ENCODE measurements at regions not wholly inside any gene's neighbourhood (a gene's known extent, or its start where the extent isn't known, plus 50 kb on each side); places are given as distances from the start of the nearest gene placed in this dataset.

DNA sequence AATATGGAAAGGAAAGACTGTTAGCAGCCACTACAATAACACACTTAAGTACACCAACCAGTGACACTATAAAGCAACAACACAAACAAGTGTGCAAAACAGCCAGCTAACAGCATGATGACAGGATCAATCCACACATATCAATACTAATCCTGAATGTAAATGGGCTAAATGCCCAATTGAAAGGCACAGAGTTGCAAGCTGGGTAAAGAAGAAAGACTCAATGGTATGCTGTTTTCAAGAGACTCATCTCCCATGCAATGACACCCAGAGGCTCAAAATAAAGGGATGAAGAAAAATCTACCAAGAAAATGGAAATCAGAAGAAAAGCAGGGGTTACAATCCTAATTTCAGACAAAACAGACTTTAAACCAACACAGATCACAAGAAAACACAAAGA is 94.2 kb upstream of the ENPEP start:
- H3K4me3 ChIP-seq (ENCODE audit: low read depth, low read length): no peak overlapping the region
- no peak for DNase-seq (ENCODE audit: low read depth)
- TF ChIP-seq, protein P1, sequence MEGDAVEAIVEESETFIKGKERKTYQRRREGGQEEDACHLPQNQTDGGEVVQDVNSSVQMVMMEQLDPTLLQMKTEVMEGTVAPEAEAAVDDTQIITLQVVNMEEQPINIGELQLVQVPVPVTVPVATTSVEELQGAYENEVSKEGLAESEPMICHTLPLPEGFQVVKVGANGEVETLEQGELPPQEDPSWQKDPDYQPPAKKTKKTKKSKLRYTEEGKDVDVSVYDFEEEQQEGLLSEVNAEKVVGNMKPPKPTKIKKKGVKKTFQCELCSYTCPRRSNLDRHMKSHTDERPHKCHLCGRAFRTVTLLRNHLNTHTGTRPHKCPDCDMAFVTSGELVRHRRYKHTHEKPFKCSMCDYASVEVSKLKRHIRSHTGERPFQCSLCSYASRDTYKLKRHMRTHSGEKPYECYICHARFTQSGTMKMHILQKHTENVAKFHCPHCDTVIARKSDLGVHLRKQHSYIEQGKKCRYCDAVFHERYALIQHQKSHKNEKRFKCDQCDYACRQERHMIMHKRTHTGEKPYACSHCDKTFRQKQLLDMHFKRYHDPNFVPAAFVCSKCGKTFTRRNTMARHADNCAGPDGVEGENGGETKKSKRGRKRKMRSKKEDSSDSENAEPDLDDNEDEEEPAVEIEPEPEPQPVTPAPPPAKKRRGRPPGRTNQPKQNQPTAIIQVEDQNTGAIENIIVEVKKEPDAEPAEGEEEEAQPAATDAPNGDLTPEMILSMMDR (IDR thresholded peaks at IDR 0.05; ENCODE audit: insufficient read depth, low read depth, low read length): no peak

DNA sequence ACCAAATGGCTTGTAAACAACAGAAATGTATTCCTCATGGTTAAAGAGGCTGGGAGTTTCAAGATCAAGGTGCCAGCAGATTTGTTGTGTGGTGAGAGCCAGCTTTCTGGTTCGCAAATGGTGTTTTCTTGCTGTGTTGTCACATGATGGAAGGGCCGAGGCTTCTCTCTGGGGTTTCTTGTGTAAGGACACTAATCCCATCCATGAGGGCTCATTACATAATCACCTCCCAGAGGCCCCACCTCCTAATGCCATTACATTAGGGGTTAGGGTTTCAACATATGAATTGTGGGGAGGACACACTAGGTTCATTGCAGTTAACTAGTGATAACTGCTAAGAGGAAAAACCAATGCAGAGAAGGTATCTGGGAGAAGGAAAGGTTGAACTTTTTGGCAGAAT is 103.5 kb upstream of the ENPEP start:
- no peak overlapping the region for H3K4me3 ChIP-seq (ENCODE audit: low read depth, low read length)
- TF ChIP-seq, protein P1 (IDR thresholded peaks at IDR 0.05; ENCODE audit: insufficient read depth, low read depth, low read length): no peak

DNA sequence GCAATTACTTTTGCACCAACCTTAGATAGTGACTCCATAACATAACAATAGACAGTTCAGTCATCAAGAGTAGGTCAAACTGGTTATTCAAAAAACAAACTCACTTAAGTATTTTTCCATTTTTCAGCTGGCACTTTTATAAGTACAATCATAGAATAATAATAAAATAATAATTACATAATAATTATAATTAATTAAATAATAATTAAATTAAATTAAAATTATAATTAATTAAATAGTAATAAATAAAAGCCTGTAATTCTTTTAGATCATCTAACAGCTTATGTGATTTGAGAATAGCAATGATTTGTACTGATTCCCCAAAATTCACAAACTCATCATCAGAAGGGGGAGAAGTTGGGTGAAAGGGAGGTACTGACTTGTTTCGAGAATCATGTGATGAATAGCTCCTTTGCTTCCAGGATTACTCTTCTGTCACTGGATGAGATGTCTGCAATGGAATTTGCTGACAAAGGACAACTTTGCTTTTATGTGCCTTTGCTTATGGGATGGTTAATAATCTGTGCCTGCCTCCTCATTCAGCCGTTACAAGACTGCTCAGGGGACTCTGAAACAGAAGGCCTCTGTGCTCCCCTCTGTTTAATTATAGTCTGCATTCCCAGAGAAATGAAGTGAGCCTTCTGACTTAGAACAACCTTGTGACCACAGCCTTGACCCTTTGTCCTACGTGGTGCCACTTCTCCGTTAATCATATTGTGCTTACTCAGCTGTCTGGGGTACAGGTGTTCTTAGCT is 104.8 kb upstream of the ENPEP start:
- DNase-seq (ENCODE audit: low read depth): no peak
- no peak overlapping the region for H3K4me3 ChIP-seq (ENCODE audit: low read depth, low read length)

More for the DNA sequence above, 103.5 kb upstream of the ENPEP start:
- DNase-seq (ENCODE audit: low read depth): no peak

DNA sequence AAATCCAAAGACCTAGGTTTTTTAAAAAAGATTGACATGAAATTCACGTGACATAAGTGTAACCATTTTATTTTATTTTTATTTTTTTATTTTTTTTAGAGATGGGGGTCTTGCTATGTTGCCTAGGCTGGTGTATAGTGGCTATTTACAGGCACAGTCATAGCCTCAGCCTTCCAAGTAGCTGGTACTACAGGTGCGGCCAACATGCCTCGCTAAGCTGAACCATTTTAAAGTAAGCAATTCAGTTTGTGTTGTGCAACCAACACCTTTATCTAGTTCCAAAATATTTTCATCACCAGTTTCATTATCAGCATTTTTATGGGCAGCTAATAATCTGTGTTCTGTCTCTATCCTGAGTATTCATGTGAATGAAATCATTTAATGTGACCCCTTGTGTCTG is 107.5 kb upstream of the ENPEP start:
- H3K4me3 ChIP-seq (ENCODE audit: low read depth, low read length): no peak overlapping the region

More for the DNA sequence above, 104.8 kb upstream of the ENPEP start:
- TF ChIP-seq, protein P1 (IDR thresholded peaks at IDR 0.05; ENCODE audit: insufficient read depth, low read depth, low read length): no peak

DNA sequence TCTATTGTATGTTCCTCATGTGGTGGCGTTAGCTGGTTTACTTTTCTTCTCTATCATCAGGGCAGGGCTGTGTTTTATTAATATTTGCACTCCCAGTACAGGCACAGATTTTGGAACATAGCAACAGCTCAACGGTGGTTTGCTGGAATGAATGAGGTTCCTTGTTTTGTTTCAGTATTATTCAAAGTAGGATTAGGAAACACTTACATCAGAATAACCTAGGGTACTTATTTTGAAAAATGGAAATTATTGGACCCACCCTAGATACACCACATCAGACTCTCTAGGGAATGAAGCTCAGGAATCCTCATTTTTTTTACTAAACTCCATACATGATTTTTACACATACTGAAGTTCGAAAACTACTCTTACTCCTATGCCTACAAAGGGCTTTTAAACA is 108.8 kb upstream of the ENPEP start:
- no peak overlapping the region for H3K4me3 ChIP-seq (ENCODE audit: low read depth, low read length)
- TF ChIP-seq, protein P1 (IDR thresholded peaks at IDR 0.05; ENCODE audit: insufficient read depth, low read depth, low read length): no peak
- no peak for DNase-seq (ENCODE audit: low read depth)

More for the DNA sequence above, 107.5 kb upstream of the ENPEP start:
- TF ChIP-seq, protein P1 (IDR thresholded peaks at IDR 0.05; ENCODE audit: insufficient read depth, low read depth, low read length): no peak
- no peak for DNase-seq (ENCODE audit: low read depth)

DNA sequence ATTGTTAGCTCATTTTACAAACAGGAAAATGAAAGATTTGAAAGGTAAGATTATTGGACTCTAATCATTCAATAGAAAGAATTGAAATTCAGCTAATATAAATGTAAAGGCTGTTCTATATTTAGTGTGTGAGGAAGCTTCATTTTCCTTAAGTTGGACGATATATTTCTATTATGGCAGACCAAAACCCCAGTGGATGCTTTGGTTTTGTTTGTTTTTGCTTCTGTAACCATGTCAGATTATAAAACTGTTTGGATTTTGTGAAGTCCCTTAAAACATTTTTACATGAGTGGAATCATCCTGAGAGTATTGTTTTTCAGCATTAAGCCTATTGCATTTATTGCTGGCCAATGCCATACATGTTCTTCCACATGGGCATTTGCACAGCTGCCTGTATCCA is 110.2 kb upstream of the ENPEP start:
- H3K4me3 ChIP-seq (ENCODE audit: low read depth, low read length): no peak overlapping the region
- TF ChIP-seq, protein P1 (IDR thresholded peaks at IDR 0.05; ENCODE audit: insufficient read depth, low read depth, low read length): no peak
- DNase-seq (ENCODE audit: low read depth): no peak
